KG1 (cell line): ENCODE measurements at regions not wholly inside any gene's neighbourhood (a gene's known extent, or its start where the extent isn't known, plus 50 kb on each side); places are given as distances from the start of the nearest gene placed in this dataset.

Experiments used
- DNase-seq: peaks from one replicate; lab custom pipeline; 2025; lab: John Stamatoyannopoulos, UW

GRCh38 chr9:74218385-74219063 is 278.6 kb upstream of the RORB start:
- DNase-seq = no peak

DNA sequence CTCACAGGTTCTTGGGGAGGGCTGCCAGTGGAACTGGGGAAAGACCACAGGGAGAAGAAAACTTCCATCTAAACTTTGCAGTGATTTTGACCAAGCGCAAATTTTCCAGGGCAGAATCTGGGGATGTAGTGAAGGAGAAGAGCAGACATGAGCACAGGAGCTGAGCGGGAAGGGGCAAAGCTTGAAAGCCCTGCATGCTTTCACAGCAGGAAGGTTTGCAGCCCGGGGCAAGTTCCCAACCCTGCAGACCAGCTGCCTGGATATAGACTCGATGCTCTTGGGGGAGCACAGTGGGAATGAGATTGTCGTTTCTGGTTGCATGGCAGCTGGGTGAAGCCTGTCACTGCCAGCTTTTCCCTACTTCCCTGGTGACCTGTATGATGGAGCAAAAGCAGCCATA is 276.8 kb upstream of the RORB start:
- DNase-seq = no peak

DNA sequence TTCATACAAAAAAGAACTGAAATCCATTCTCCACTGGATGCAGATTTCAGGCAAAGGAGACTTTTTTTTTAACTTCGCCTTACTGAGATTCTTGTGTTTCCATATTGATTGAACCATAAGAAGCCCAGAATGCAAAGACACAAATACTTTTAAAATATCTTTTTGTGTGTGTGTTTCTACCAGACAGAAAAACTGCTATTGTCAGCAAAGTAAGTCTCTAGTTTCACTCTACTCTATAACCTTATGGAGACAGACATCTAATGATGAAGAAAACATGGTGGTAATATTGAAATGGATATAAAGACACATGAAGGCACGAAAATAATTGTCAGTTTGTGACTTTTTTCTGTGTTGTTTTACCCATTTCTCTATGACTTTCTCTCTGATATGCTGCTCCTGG is 260.3 kb upstream of the RORB start:
- no peak for DNase-seq

GRCh38 chr9:74245866-74246497 is 251.2 kb upstream of the RORB start:
- DNase-seq = no peak

GRCh38 chr9:74255489-74255984 is 241.6 kb upstream of the RORB start:
- DNase-seq = no peak

DNA sequence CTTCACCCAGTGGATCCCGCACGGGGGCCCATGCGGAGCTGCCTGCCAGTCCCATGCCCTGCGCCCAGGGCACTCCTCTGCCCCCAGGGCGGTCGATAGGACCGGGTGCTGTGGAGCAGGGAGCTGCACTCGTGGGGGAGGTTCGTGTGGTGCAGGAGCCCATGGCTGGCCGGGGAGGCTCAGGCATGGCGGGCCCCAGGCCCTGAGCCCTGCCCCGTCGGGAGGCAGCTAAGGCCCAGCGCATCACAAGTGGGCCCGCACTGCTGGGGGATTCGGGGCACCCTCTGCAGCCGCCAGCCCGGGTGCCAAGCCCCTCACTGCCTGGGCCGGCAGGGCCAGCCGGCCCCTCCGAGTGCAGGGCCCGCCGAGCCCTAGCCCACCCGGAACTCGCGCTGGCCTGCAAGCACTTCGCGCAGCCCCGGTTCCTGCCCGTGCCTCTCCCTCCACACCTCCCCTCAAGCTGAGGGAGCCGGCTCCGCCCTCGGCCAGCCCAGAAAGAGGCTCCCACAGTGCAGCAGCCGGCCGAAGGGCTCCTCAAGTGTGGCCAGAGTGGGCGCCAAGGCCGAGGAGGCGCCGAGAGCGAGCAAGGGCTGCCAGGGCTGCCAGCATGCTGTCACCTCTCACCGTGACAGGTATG is 221.1 kb upstream of the RORB start:
- no peak for DNase-seq

- no peak for DNase-seq
Observed at GRCh38 chr9:74277532-74277931, 219.6 kb upstream of the RORB start.

- no peak for DNase-seq
Observed at GRCh38 chr9:74281674-74282073, 215.5 kb upstream of the RORB start.

DNA sequence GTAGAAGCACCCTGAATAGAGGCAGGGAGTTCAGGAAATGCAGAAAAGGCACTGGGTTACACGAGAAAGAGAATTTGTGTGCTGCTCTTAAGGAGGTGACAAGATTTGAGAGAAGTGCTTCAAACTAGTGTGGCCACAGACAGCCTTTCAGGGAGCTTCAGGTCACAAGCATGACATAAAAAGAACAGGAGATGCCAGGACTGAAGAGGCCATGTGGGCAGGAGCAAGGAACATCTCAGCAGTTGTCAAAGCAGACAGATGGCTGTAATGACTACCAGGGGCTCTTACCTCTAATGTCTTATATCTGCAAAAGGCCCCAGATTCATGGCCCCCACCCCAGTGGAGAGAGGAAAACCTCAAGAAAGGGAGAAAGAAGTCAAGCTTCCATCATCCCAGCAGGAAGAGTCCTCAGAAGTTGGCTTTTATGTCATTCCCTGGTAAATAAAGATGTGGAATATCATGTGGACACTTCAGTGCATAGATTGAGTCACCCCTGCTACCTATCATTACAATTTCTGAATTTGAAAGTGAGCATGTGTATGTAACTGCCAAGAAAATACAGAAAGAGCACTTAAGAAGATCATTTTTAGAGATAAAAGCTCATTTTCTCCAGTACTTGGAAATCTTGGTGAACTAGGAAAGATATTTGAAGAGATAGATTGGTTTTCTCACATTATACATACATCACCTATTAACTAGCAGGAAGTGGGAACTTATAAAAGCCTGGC is 214.4 kb upstream of the RORB start:
- no peak for DNase-seq

GRCh38 chr9:74284581-74285450 is 212.3 kb upstream of the RORB start:
- no peak for DNase-seq

- DNase-seq = no peak
Observed at GRCh38 chr9:74293479-74293878, 203.7 kb upstream of the RORB start.

- no peak for DNase-seq
Observed at GRCh38 chr9:74303945-74304344, 193.2 kb upstream of the RORB start.

DNA sequence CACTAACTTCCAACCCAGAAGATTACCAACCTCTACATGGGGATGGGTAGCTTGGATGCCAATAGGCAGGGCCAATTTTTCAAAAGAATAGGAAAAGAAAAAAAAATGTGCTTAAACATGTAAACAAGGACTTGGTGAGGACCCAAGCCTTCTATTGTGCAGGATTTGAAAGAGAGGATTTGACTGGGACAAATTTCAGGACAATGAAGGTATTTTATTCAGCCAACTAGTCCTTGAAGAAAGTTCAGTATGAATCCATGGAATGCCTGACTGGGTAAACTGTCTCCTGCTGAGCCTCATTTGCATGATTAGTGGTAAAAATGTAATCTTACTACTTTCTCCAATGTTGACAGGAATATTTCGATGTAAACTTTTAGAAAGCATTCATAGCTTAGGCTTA is 192.5 kb upstream of the RORB start:
- DNase-seq = no peak

DNA sequence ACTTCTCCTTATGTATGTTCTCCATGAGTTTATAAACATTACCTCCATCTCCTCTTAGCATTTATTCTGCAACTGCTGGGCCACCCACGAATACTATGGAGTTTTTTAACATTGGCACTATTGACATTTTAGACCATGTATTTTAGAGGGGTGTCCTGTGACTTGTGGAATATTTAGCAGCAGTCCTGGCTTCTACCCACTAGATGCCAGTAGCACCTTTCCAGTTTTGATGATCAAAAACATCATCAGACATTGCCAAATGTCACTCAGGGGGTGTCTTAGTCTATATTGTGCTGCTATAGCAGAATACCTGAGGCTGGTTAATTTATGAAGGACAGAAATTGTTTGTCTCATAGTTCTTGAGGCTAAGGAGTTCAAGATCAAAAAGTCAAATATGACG is 187.5 kb upstream of the RORB start:
- DNase-seq = no peak

DNA sequence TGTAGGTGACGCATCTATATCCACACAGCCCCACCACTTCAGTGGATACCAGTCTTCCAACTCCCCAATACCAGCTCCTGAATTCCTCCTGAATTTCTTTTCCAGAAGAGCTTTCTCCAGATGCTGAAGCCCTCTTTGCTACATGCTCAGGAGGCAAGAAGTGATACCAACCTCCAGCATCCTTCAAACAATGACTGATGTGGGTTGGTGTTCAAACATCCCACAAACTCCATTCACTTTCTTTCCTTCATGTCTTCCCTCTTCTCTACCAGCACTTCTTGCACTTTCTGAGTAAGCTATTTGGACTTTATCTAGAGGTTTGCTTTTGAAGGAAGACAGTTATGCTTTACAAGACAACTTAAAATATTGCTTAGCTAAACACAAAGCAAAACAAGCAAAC is 179.9 kb upstream of the RORB start:
- no peak for DNase-seq

DNA sequence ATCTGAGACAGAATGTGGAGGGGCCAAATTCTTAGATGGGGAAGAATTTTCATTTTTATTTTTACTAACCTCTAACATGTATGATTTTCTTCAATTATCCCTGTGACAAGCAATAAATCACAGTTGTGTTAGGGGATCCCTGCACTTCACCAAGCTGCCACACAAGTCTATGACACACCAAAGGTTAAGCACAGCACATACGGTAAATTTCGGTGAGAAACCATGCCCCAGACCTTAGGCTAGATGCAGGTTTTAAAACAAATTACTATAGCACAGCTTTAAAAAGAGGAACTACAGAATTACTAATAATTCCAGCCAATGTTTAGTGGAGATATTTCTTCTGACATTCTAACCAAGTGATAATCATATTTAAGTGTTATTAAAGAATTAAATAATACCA is 175.7 kb upstream of the RORB start:
- DNase-seq = no peak

- DNase-seq = no peak
Observed at GRCh38 chr9:74322661-74323314, 174.3 kb upstream of the RORB start.

DNA sequence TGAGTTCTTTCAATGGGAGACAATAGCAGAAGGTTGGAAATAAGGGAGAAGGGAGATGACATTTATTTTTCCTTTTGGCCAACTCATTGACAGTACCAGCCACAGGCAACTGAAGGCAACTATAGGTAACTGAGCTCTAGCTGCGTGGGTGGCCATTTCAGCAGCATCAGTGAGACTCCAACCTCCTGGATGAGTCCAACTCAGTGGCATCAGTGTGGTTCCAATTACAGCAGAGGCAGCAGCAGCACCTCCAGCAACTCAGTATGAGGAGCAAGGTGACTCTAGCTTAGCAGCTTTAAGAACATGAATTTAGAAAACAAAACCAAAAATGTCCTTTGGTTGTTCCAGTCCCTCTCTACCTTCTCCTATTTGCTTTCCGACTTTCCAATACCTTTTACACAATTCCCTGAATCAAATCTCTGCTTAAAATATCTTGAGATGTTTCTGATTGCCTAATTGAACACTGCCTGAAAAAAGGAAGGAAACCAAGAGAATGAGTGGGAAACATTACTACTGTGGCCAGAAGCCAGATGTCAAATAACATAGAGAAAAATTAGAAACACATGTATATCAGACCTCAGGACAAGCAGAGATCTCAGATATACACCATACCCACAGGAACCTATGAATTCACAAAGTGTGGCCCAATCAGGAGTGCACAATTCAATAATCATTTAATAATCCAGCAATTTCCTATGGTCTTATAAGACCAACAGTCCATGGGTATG is 166.5 kb upstream of the RORB start:
- no peak for DNase-seq

DNA sequence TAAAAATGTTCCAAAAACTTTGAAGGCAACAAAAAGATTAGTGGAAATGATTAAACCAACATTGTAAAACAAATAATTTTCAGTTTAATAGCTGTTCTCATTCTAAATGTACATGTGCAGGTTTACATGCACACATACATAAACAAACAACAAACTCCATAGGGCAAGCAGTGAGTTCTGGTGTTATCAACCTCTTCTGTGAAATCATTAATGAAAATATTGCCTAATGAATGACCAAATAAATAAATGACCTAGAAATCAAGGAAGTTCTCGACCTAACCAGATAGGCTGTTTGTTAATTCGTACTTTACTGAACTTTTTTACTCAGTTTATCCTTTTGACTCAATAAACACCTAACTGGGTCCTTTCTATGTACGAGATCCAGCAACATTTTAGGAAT is 165.5 kb upstream of the RORB start:
- no peak for DNase-seq

- DNase-seq = peak; percentile 36
Observed at GRCh38 chr9:74333384-74334032, 163.6 kb upstream of the RORB start.
